CD14-positive monocyte (primary cell): ENCODE measurements at regions not wholly inside any gene's neighbourhood (a gene's known extent, or its start where the extent isn't known, plus 50 kb on each side); places are given as distances from the start of the nearest gene placed in this dataset.

ENCODE experiments used
- DNase-seq, 3 donors: peaks; one replicate each; pipeline ENCODE4 v3.0.0-alpha.2; 2011 to 2022
- H2AFZ ChIP-seq: 2 replicates; pipeline ENCODE4 v1.6.0; 2012; ENCODE audit warnings: mild to moderate bottlenecking, low read depth, low read length, inconsistent platforms; ENCODE audit not compliant: insufficient read depth, poor library complexity, severe bottlenecking
- H3K27ac ChIP-seq, 2 donors: 1 replicate in 1 of 2; 2 replicates in 1 of 2; pipeline ENCODE4 v1.5.1; 2012 to 2013; ENCODE audit warnings: low read length in 2 of 2, control low read depth in 1 of 2, inconsistent platforms in 1 of 2, low read depth in 1 of 2, mild to moderate bottlenecking in 1 of 2
- H3K27me3 ChIP-seq, 2 donors: one replicate each; pipeline versions ENCODE4 v1.6.0 to v1.6.1; 2011 to 2013; ENCODE audit warnings: low read length in 2 of 2; ENCODE audit not compliant: control insufficient read depth in 2 of 2, insufficient read depth in 2 of 2
- H3K36me3 ChIP-seq, 2 donors: replicated peaks in 1 of 2; 1 replicate in 1 of 2; 2 replicates in 1 of 2; pipeline versions ENCODE4 v1.5.1 to v1.6.1; 2012 to 2013; ENCODE audit warnings: low read length in 2 of 2, control low read depth in 1 of 2, inconsistent platforms in 1 of 2, mild to moderate bottlenecking in 1 of 2; ENCODE audit not compliant: insufficient read depth in 2 of 2, control insufficient read depth in 1 of 2
- H3K4me1 ChIP-seq, 2 donors: 1 replicate in 1 of 2; 2 replicates in 1 of 2; pipeline versions ENCODE4 v1.5.1 to v1.6.1; 2012 to 2013; ENCODE audit warnings: low read length in 2 of 2, control low read depth in 1 of 2, inconsistent platforms in 1 of 2, mild to moderate bottlenecking in 1 of 2, moderate library complexity in 1 of 2; ENCODE audit not compliant: insufficient read depth in 2 of 2, control insufficient read depth in 1 of 2
- H3K4me2 ChIP-seq: replicated peaks from 2 replicates; pipeline ENCODE3; 2012; ENCODE audit warnings: low read length, moderate library complexity, mild to moderate bottlenecking; ENCODE audit not compliant: poor library complexity, severe bottlenecking; ENCODE audit errors: extremely low read depth
- H3K4me3 ChIP-seq, 3 experiments: fragments of 200-600 bp in 1 of 3; sonication (generic) in 1 of 3; replicated peaks in 1 of 3; 1 replicate in 2 of 3; 2 replicates in 1 of 3; pipeline ENCODE4 v1.5.1; 2011 to 2013; ENCODE audit warnings: low read length in 3 of 3, mild to moderate bottlenecking in 3 of 3, control low read depth in 2 of 3, low read depth in 2 of 3, inconsistent platforms in 1 of 3, moderate library complexity in 1 of 3
- H3K79me2 ChIP-seq: 2 replicates; pipeline ENCODE4 v1.6.0; 2012; ENCODE audit warnings: mild to moderate bottlenecking, control low read depth, inconsistent platforms, low read length, moderate library complexity; ENCODE audit not compliant: insufficient read depth
- H3K9ac ChIP-seq: 2 replicates; pipeline ENCODE4 v1.6.0; 2017; ENCODE audit warnings: low read length, mild to moderate bottlenecking; ENCODE audit not compliant: insufficient read depth, poor library complexity, severe bottlenecking
- H3K9me3 ChIP-seq, 2 donors: replicated peaks in 1 of 2; 1 replicate in 1 of 2; 2 replicates in 1 of 2; pipeline versions ENCODE4 v1.5.1 to v1.6.1; 2012 to 2013; ENCODE audit warnings: low read length in 2 of 2, control low read depth in 1 of 2; ENCODE audit not compliant: control insufficient read depth in 1 of 2, insufficient read depth in 1 of 2
- H4K20me1 ChIP-seq: 2 replicates; pipeline ENCODE4 v1.6.0; 2012; ENCODE audit warnings: mild to moderate bottlenecking, low read length, control low read depth, moderate library complexity; ENCODE audit not compliant: insufficient read depth
- H3K27ac Mint-ChIP-seq, 7 donors: one replicate each; pipeline ENCODE4 v1.8.0; 2020; ENCODE audit warnings: mild to moderate bottlenecking in 7 of 7, mixed read lengths in 7 of 7, moderate library complexity in 6 of 7, inconsistent platforms in 2 of 7
- H3K27me3 Mint-ChIP-seq, 3 donors: one replicate each; pipeline ENCODE4 v1.8.0; 2021 to 2022; ENCODE audit warnings: low read depth in 3 of 3, mild to moderate bottlenecking in 3 of 3, mixed read lengths in 3 of 3, moderate library complexity in 3 of 3, inconsistent platforms in 1 of 3
- H3K36me3 Mint-ChIP-seq, 2 donors: one replicate each; pipeline ENCODE4 v1.8.0; 2020; ENCODE audit warnings: mixed read lengths in 2 of 2, inconsistent platforms in 1 of 2, mild to moderate bottlenecking in 1 of 2
- H3K4me1 Mint-ChIP-seq: one replicate; pipeline ENCODE4 v1.8.0; 2020; ENCODE audit warnings: mild to moderate bottlenecking, mixed read lengths
- H3K4me3 Mint-ChIP-seq, 2 donors: one replicate each; pipeline ENCODE4 v1.8.0; 2020; ENCODE audit warnings: mild to moderate bottlenecking in 2 of 2, mixed read lengths in 2 of 2, moderate library complexity in 1 of 2
- H3K9me3 Mint-ChIP-seq, 7 donors: one replicate each; pipeline ENCODE4 v1.8.0; 2020 to 2022; ENCODE audit warnings: mixed read lengths in 7 of 7, mild to moderate bottlenecking in 6 of 7, moderate library complexity in 6 of 7, inconsistent platforms in 2 of 7
- WGBS: methylation state at CpG from one replicate; pipeline ENCODE4 v1.1.5; 2013; ENCODE audit warnings: missing lambda C conversion rate; ENCODE audit not compliant: insufficient coverage; 5-methylcytosine and 5-hydroxymethylcytosine counted together
- intact Hi-C, 2 donors: fragments of 100-400 bp; cut with micrococcal nuclease; formaldehyde crosslinking; loops; one replicate each; pipeline versions ENCODE4 v1.15.0 to v1.15.1; 2023
- TF ChIP-seq, protein P1 (sequence below): fragments of 200-600 bp; IDR thresholded peaks from one replicate; pipeline ENCODE4 v1.8.0; 2022; ENCODE audit warnings: antibody characterized with exemption, mild to moderate bottlenecking

GRCh38 chrX:35017284-35017683 is 74.7 kb downstream of the FAM47B start:
- Histone ChIP-seq H3K79me2 (no peaks in the 10 kb centered on the region), H3K9ac (no peak overlapping the region), H3K36me3 (no peaks in the 10 kb centered on the region), H3K27ac (no peak overlapping the region), H4K20me1 (no peaks in the 10 kb centered on the region), H3K9me3 (peaks cover 0 to 4% of the 10 kb centered on the region in 2 donors), H2AFZ (no peak overlapping the region), H3K4me1 (no peaks in the 10 kb centered on the region), H3K4me2 (no peak overlapping the region), H3K4me3 (no peak overlapping the region), H3K27me3 (no peaks in the 10 kb centered on the region)
- intact Hi-C loops, result no loop called here
- Mint-ChIP-seq H3K9me3 (peaks cover 0 to 3% (median 0%) of the 10 kb centered on the region in 7 donors), H3K36me3 (no peaks in the 10 kb centered on the region), H3K4me1 (no peaks in the 10 kb centered on the region), H3K4me3 (no peak overlapping the region), H3K27me3 (no peaks in the 10 kb centered on the region), H3K27ac (no peak overlapping the region)
- DNase-seq, result no peak
- no CpG with 5 or more reads among the region's 2 CpGs for WGBS
- TF ChIP-seq, protein P1, sequence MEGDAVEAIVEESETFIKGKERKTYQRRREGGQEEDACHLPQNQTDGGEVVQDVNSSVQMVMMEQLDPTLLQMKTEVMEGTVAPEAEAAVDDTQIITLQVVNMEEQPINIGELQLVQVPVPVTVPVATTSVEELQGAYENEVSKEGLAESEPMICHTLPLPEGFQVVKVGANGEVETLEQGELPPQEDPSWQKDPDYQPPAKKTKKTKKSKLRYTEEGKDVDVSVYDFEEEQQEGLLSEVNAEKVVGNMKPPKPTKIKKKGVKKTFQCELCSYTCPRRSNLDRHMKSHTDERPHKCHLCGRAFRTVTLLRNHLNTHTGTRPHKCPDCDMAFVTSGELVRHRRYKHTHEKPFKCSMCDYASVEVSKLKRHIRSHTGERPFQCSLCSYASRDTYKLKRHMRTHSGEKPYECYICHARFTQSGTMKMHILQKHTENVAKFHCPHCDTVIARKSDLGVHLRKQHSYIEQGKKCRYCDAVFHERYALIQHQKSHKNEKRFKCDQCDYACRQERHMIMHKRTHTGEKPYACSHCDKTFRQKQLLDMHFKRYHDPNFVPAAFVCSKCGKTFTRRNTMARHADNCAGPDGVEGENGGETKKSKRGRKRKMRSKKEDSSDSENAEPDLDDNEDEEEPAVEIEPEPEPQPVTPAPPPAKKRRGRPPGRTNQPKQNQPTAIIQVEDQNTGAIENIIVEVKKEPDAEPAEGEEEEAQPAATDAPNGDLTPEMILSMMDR, result no peak

- Histone ChIP-seq H3K79me2 (no peaks in the 10 kb centered on the region), H3K9ac (no peak overlapping the region), H4K20me1 (no peaks in the 10 kb centered on the region), H3K4me3 (no peak overlapping the region), H3K27me3 (no peaks in the 10 kb centered on the region), H2AFZ (no peak overlapping the region), H3K9me3 (no peaks in the 10 kb centered on the region), H3K27ac (no peak overlapping the region), H3K4me2 (no peak overlapping the region), H3K4me1 (no peaks in the 10 kb centered on the region), H3K36me3 (no peaks in the 10 kb centered on the region)
- Mint-ChIP-seq H3K9me3 (peaks cover 0 to 9% (median 4%) of the 10 kb centered on the region in 7 donors), H3K27me3 (no peaks in the 10 kb centered on the region), H3K4me3 (no peak overlapping the region), H3K27ac (no peak overlapping the region), H3K4me1 (no peaks in the 10 kb centered on the region), H3K36me3 (no peaks in the 10 kb centered on the region)
- intact Hi-C loops, result loop anchor here in 1 of 2 donors (10.0 kb wide), 1 partner anchor 61 kb away; no protein-coding TSS in a partner anchor
- TF ChIP-seq, protein P1, result no peak
- DNase-seq, result no peak
These were observed 81.1 kb downstream of the FAM47B start for GRCh38 chrX:35023683-35024082.
